Aorta (tissue), 5 donors: ENCODE measurements at regions not wholly inside any gene's neighbourhood (a gene's known extent, or its start where the extent isn't known, plus 50 kb on each side); places are given as distances from the start of the nearest gene placed in this dataset.
"Not testable (repeated sequence)": the region's sequence is repeated elsewhere in the genome, so short reads cannot be mapped to it uniquely, and the experiment has no call there.

ENCODE experiments used
- ATAC-seq: fragments of 200-7000 bp; cut with Tn5 transposase; one replicate; pipeline ENCODE4 v1.9.1; 2022; ENCODE audit warnings: moderate library complexity; ENCODE audit not compliant: low FRiP score
- DNase-seq, 2 donors: peaks; one replicate each; pipeline ENCODE4 v3.0.0-alpha.2; 2020
- H3K27ac ChIP-seq, 2 donors: one replicate each; pipeline ENCODE4 v1.5.1; 2013; ENCODE audit warnings: low read length in 2 of 2, mild to moderate bottlenecking in 2 of 2, moderate library complexity in 2 of 2, control low read depth in 1 of 2, inconsistent platforms in 1 of 2, low read depth in 1 of 2
- H3K27me3 ChIP-seq, 2 donors: one replicate each; pipeline ENCODE4 v1.6.1; 2013; ENCODE audit warnings: control low read depth in 1 of 2, low read length in 1 of 2, mild to moderate bottlenecking in 1 of 2, moderate library complexity in 1 of 2; ENCODE audit not compliant: insufficient read depth in 2 of 2, control insufficient read depth in 1 of 2
- H3K36me3 ChIP-seq, 2 donors: one replicate each; pipeline ENCODE4 v1.6.1; 2013; ENCODE audit warnings: control low read depth in 1 of 2, low read length in 1 of 2, mild to moderate bottlenecking in 1 of 2; ENCODE audit not compliant: insufficient read depth in 2 of 2, control insufficient read depth in 1 of 2
- H3K4me1 ChIP-seq, 2 donors: one replicate each; pipeline ENCODE4 v1.6.1; 2013; ENCODE audit warnings: low read length in 2 of 2, control low read depth in 1 of 2, mild to moderate bottlenecking in 1 of 2, moderate library complexity in 1 of 2; ENCODE audit not compliant: insufficient read depth in 2 of 2, control insufficient read depth in 1 of 2
- H3K4me3 ChIP-seq, 2 donors: one replicate each; pipeline ENCODE4 v1.5.1; 2013; ENCODE audit warnings: low read length in 2 of 2, control low read depth in 1 of 2, mild to moderate bottlenecking in 1 of 2
- H3K9me3 ChIP-seq: one replicate; pipeline ENCODE4 v1.6.1; 2013; ENCODE audit warnings: mild to moderate bottlenecking, low read length; ENCODE audit not compliant: control insufficient read depth
- WGBS, 2 donors: extraction: QIAGEN DNeasy Blood & Tissue Kit; methylation state at CpG; one replicate each; pipeline ENCODE4 v1.1.7; 2013; 5-methylcytosine and 5-hydroxymethylcytosine counted together
- intact Hi-C, 2 donors: fragments of 100-400 bp; cut with DNase I; formaldehyde crosslinking; loops; one replicate each; pipeline versions ENCODE4 v1.14.2 to v1.15.0; 2022
- donor health status: healthy with polysubstance abuse.
- donor health status: Bipolar disorder and iron deficiency.
- donor health status: DM: no; HTN: no; CAD: no.
- donor health status: DM: no; HTN: no; CAD: no.
- donor health status: DM: yes; HTN: yes; CAD: no.

DNA sequence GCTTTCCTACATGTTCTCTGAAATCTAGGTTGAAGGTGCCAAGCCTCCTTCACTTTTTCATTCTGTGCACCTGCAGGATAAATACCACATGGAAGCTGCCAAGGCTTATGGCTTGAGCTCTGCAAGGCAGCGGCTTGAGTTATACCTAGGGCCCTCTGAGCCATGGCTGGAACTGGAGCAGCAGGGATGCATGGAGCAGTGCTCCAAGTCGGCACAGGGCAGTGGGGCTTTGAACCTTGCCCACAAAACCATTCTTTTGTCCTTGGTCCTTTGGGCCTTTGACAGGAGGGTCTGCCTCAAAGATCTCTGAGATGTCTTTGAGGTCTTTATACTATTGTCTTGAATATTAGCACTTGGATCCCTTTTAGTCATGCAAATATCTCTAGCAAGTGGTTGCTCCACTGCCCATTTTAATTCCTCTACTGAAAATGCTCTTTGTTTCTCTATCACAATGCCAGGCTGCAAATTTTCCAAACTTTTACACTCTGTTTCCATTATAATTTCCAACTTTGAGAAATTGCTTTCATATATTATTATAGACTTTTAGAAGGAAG, 536.2 kb upstream of the KLHL4 start:
- no peaks in the 10 kb centered on the region for H3K36me3 ChIP-seq
- no peaks in the 10 kb centered on the region for H3K27me3 ChIP-seq
- H3K4me1 ChIP-seq, result no peaks in the 10 kb centered on the region
- no peak overlapping the region for H3K4me3 ChIP-seq
- no peak for ATAC-seq
- no peak for DNase-seq
- 65 to 76% methylated on average over 2 of the region's 2 CpGs for WGBS, 2 donors
- H3K9me3 ChIP-seq, result no peaks in the 10 kb centered on the region
- intact Hi-C loops, result no loop called here
- H3K27ac ChIP-seq, result no peak overlapping the region

DNA sequence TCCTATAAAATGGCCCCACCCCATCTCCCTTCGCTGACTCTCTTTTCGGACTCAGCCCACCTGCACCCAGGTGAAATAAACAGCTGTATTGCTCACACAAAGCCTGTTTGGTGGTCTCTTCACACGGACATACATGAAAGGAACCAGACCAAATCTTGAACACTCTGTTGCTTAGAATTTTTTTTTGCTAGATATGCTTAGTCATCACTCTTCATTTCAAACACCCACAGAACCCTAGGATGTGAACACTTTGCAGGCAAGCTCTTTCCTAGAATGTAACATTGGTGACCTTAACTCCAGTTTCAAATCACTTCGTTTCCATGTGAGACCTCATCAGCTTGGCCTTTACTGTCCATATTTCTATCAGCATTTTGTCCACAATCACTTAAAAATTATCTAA, 530.3 kb upstream of the KLHL4 start:
- DNase-seq, H3K4me3 ChIP-seq, H3K36me3 ChIP-seq, intact Hi-C loops, H3K9me3 ChIP-seq, H3K27ac ChIP-seq, H3K27me3 ChIP-seq, ATAC-seq, H3K4me1 ChIP-seq: not testable (repeated sequence)
- WGBS, 2 donors, result 67 to 80% methylated on average over 4 of the region's 4 CpGs

GRCh38 chrX:87003031-87003430, 514.6 kb upstream of the KLHL4 start:
- H3K9me3 ChIP-seq, result no peaks in the 10 kb centered on the region
- intact Hi-C loops, result no loop called here
- ATAC-seq, result no peak
- no peaks in the 10 kb centered on the region for H3K27me3 ChIP-seq
- H3K4me3 ChIP-seq, result no peak overlapping the region
- no peaks in the 10 kb centered on the region for H3K4me1 ChIP-seq
- H3K27ac ChIP-seq, result no peak overlapping the region
- no peak for DNase-seq
- H3K36me3 ChIP-seq, result no peaks in the 10 kb centered on the region

DNA sequence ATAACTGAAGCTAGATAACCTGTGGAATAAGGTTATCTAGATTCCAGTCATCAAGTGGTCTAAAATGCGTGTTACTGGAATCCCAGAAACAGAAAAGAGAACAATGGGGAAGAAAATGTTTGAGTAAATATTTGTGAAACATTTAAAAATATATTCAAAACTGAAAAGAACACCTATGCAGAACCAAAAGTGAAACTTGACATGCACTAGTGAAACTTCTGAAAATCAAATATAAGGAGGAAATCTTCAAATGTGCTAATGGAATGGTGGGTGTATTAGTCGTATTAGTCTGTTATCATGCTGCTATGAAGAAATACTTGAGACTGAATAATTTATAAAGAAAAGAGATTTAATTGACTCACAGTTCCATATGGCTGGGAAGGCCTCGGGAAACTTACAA, 512.4 kb upstream of the KLHL4 start:
- no peak for DNase-seq
- H3K27me3 ChIP-seq, result no peaks in the 10 kb centered on the region
- no peak for ATAC-seq
- no peak overlapping the region for H3K27ac ChIP-seq
- 75 to 83% methylated on average over 3 of the region's 3 CpGs for WGBS, 2 donors
- no peak overlapping the region for H3K4me3 ChIP-seq
- H3K9me3 ChIP-seq, result no peaks in the 10 kb centered on the region
- no peaks in the 10 kb centered on the region for H3K36me3 ChIP-seq
- intact Hi-C loops, result no loop called here
- no peaks in the 10 kb centered on the region for H3K4me1 ChIP-seq

DNA sequence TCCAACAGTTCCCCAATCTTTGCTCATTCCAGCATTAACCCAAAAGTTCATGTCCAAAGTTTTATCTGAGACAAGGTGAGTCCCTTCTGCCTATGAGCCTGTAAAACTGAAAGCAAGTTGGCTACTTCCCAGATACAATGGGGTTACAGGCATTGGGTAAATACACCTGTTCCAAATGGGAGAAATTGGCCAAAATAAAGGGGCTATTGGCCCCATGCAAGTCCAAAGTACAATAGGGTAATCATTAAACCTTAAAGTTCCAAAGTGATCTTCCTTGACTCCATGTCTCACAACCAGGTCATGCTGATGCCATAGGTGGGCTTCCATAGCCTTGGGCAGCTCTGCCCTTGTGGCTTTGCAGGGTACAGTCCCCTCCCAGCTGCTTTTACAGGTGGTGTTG, 511.7 kb upstream of the KLHL4 start:
- intact Hi-C loops, result no loop called here
- Histone ChIP-seq H3K27ac (no peak overlapping the region), H3K36me3 (no peaks in the 10 kb centered on the region), H3K27me3 (no peaks in the 10 kb centered on the region), H3K4me1 (no peaks in the 10 kb centered on the region), H3K4me3 (no peak overlapping the region), H3K9me3 (no peaks in the 10 kb centered on the region)
- DNase-seq, result no peak
- ATAC-seq, result no peak

GRCh38 chrX:87006561-87006960, 511.0 kb upstream of the KLHL4 start:
- Histone ChIP-seq H3K4me1 (no peaks in the 10 kb centered on the region), H3K4me3 (no peak overlapping the region), H3K27me3 (no peaks in the 10 kb centered on the region), H3K9me3 (no peaks in the 10 kb centered on the region), H3K27ac (no peak overlapping the region), H3K36me3 (no peaks in the 10 kb centered on the region)
- DNase-seq, result no peak
- intact Hi-C loops, result no loop called here
- ATAC-seq, result no peak

- Histone ChIP-seq H3K27me3 (no peaks in the 10 kb centered on the region), H3K9me3 (no peaks in the 10 kb centered on the region), H3K4me1 (no peaks in the 10 kb centered on the region), H3K4me3 (no peak overlapping the region), H3K27ac (no peak overlapping the region), H3K36me3 (no peaks in the 10 kb centered on the region)
- DNase-seq (peak in 1 of 2 donors; percentile 51), ATAC-seq (no peak)
- 84 to 88% methylated on average over 2 of the region's 2 CpGs for WGBS, 2 donors
- intact Hi-C loops, result no loop called here
These were observed 500.4 kb upstream of the KLHL4 start for GRCh38 chrX:87017210-87017609.

GRCh38 chrX:87033115-87033514, 484.5 kb upstream of the KLHL4 start:
- H3K4me1 ChIP-seq, H3K27ac ChIP-seq, H3K27me3 ChIP-seq, H3K9me3 ChIP-seq, ATAC-seq, H3K36me3 ChIP-seq, intact Hi-C loops, H3K4me3 ChIP-seq: not testable (repeated sequence)
- DNase-seq, result peak in 1 of 2 donors; percentile 45
- WGBS, 2 donors, result 93 to 96% methylated on average over 25 of the region's 25 CpGs

GRCh38 chrX:87045352-87045751, 472.2 kb upstream of the KLHL4 start:
- intact Hi-C loops, result no loop called here
- DNase-seq, result no peak
- no peak for ATAC-seq
- H3K27me3 ChIP-seq, result peaks cover 0 to 1% of the 10 kb centered on the region in 2 donors
- no peak overlapping the region for H3K4me3 ChIP-seq
- H3K9me3 ChIP-seq, result no peaks in the 10 kb centered on the region
- no peak overlapping the region for H3K27ac ChIP-seq
- WGBS, 2 donors, result 66 to 81% methylated on average over 4 of the region's 4 CpGs
- no peaks in the 10 kb centered on the region for H3K36me3 ChIP-seq
- H3K4me1 ChIP-seq, result no peaks in the 10 kb centered on the region
